Activated naive CD8-positive, alpha-beta T cell treated with anti-CD3 and anti-CD28 coated beads, Interleukin-2, amount 10 ng/mL, durations not matched to agents 7 days and 5 days (primary cell): ENCODE measurements at regions not wholly inside any gene's neighbourhood (a gene's known extent, or its start where the extent isn't known, plus 50 kb on each side); places are given as distances from the start of the nearest gene placed in this dataset.

Source experiments
- ATAC-seq: fragments of 150-1000 bp; cut with Tn5 transposase; one replicate; pipeline ENCODE4 v1.10.0; 2021; ENCODE audit warnings: low read depth, moderate library complexity
- POLR2A ChIA-PET: fragments of 350-600 bp; sonication (Branson Sonifier 250); formaldehyde crosslinking; loops from one replicate; lab custom pipeline; 2021; ENCODE audit warnings: antibody characterized with exemption; lab: Charles Lee
- DNase-seq: peaks from one replicate; pipeline ENCODE4 v3.0.0; 2021
- H3K27ac Mint-ChIP-seq: one replicate; pipeline ENCODE4 v1.8.0; 2022; ENCODE audit warnings: mild to moderate bottlenecking, mixed read lengths
- H3K27me3 Mint-ChIP-seq: one replicate; pipeline ENCODE4 v1.8.0; 2022; ENCODE audit warnings: mild to moderate bottlenecking, moderate library complexity, mixed read lengths
- H3K36me3 Mint-ChIP-seq: one replicate; pipeline ENCODE4 v1.8.0; 2021; ENCODE audit warnings: mild to moderate bottlenecking, mixed read lengths
- H3K4me1 Mint-ChIP-seq: one replicate; pipeline ENCODE4 v1.8.0; 2021; ENCODE audit warnings: mixed read lengths
- H3K4me3 Mint-ChIP-seq: one replicate; pipeline ENCODE4 v1.8.0; 2022; ENCODE audit warnings: mild to moderate bottlenecking, moderate library complexity, mixed read lengths
- H3K9me3 Mint-ChIP-seq: one replicate; pipeline ENCODE4 v1.8.0; 2021; ENCODE audit warnings: mixed read lengths

- Mint-ChIP-seq H3K36me3 (no peaks in the 10 kb centered on the region), H3K4me3 (no peak overlapping the region), H3K4me1 (no peaks in the 10 kb centered on the region), H3K9me3 (peaks cover 1% of the 10 kb centered on the region), H3K27me3 (no peaks in the 10 kb centered on the region), H3K27ac (no peak overlapping the region)
- POLR2A ChIA-PET = no interaction called here
- DNase-seq (no peak), ATAC-seq (no peak)
Measured at GRCh38 chr15:96559631-96560030, 229.1 kb downstream of the NR2F2 start.

- Mint-ChIP-seq H3K36me3 (no peaks in the 10 kb centered on the region), H3K4me3 (no peak overlapping the region), H3K4me1 (no peaks in the 10 kb centered on the region), H3K9me3 (peaks cover 1% of the 10 kb centered on the region), H3K27me3 (no peaks in the 10 kb centered on the region), H3K27ac (no peak overlapping the region)
- no peak for ATAC-seq
- no peak for DNase-seq
- POLR2A ChIA-PET = no interaction called here
Measured at GRCh38 chr15:96560246-96560895, 229.9 kb downstream of the NR2F2 start.

GRCh38 chr15:96561593-96561992 is 231.1 kb downstream of the NR2F2 start:
- ATAC-seq (no peak), DNase-seq (no peak)
- Mint-ChIP-seq H3K27ac (no peak overlapping the region), H3K9me3 (peaks cover 1% of the 10 kb centered on the region), H3K4me1 (no peaks in the 10 kb centered on the region), H3K4me3 (no peak overlapping the region), H3K27me3 (no peaks in the 10 kb centered on the region), H3K36me3 (no peaks in the 10 kb centered on the region)
- POLR2A ChIA-PET = no interaction called here

- no peak for ATAC-seq
- Mint-ChIP-seq H3K9me3 (no peaks in the 10 kb centered on the region), H3K4me1 (no peaks in the 10 kb centered on the region), H3K4me3 (no peak overlapping the region), H3K27ac (no peak overlapping the region), H3K27me3 (no peaks in the 10 kb centered on the region), H3K36me3 (no peaks in the 10 kb centered on the region)
- DNase-seq = no peak
- POLR2A ChIA-PET = no interaction called here
Measured at GRCh38 chr15:96564546-96564945, 234.0 kb downstream of the NR2F2 start.

GRCh38 chr15:96565266-96565665 is 234.8 kb downstream of the NR2F2 start:
- Mint-ChIP-seq H3K9me3 (no peaks in the 10 kb centered on the region), H3K27ac (no peak overlapping the region), H3K4me3 (no peak overlapping the region), H3K27me3 (no peaks in the 10 kb centered on the region), H3K36me3 (no peaks in the 10 kb centered on the region), H3K4me1 (no peaks in the 10 kb centered on the region)
- POLR2A ChIA-PET = no interaction called here
- no peak for ATAC-seq
- no peak for DNase-seq

- no peak for ATAC-seq
- Mint-ChIP-seq H3K4me3 (no peak overlapping the region), H3K4me1 (no peaks in the 10 kb centered on the region), H3K27ac (no peak overlapping the region), H3K9me3 (no peaks in the 10 kb centered on the region), H3K36me3 (no peaks in the 10 kb centered on the region), H3K27me3 (no peaks in the 10 kb centered on the region)
- POLR2A ChIA-PET = no interaction called here
- no peak for DNase-seq
Measured at GRCh38 chr15:96574782-96575181, 244.3 kb downstream of the NR2F2 start.

GRCh38 chr15:96576596-96576995 is 246.1 kb downstream of the NR2F2 start:
- no peak for ATAC-seq
- POLR2A ChIA-PET = no interaction called here
- H3K36me3 Mint-ChIP-seq = no peaks in the 10 kb centered on the region
- H3K4me3 Mint-ChIP-seq = no peak overlapping the region
- H3K27me3 Mint-ChIP-seq = no peaks in the 10 kb centered on the region
- H3K4me1 Mint-ChIP-seq = no peaks in the 10 kb centered on the region
- H3K9me3 Mint-ChIP-seq = no peaks in the 10 kb centered on the region
- no peak overlapping the region for H3K27ac Mint-ChIP-seq
- no peak for DNase-seq

GRCh38 chr15:96578393-96578792 is 247.9 kb downstream of the NR2F2 start:
- DNase-seq (no peak), ATAC-seq (no peak)
- POLR2A ChIA-PET = no interaction called here
- Mint-ChIP-seq H3K4me3 (no peak overlapping the region), H3K27ac (no peak overlapping the region), H3K9me3 (no peaks in the 10 kb centered on the region), H3K4me1 (no peaks in the 10 kb centered on the region), H3K36me3 (no peaks in the 10 kb centered on the region), H3K27me3 (no peaks in the 10 kb centered on the region)

- no peak for DNase-seq
- no peak overlapping the region for H3K27ac Mint-ChIP-seq
Measured at GRCh38 chr15:96581371-96581770, 250.9 kb downstream of the NR2F2 start.

GRCh38 chr15:96582473-96582872 is 252.0 kb downstream of the NR2F2 start:
- POLR2A ChIA-PET = no interaction called here
- no peak for DNase-seq
- Mint-ChIP-seq H3K4me3 (no peak overlapping the region), H3K27me3 (no peaks in the 10 kb centered on the region), H3K9me3 (no peaks in the 10 kb centered on the region), H3K27ac (no peak overlapping the region), H3K36me3 (no peaks in the 10 kb centered on the region), H3K4me1 (no peaks in the 10 kb centered on the region)
- no peak for ATAC-seq

More at GRCh38 chr15:96581371-96581770, 250.9 kb downstream of the NR2F2 start:
- H3K36me3 Mint-ChIP-seq = no peaks in the 10 kb centered on the region
- no peak overlapping the region for H3K4me3 Mint-ChIP-seq
- H3K27me3 Mint-ChIP-seq = no peaks in the 10 kb centered on the region
- H3K9me3 Mint-ChIP-seq = no peaks in the 10 kb centered on the region
- no peaks in the 10 kb centered on the region for H3K4me1 Mint-ChIP-seq
- ATAC-seq = no peak
- POLR2A ChIA-PET = no interaction called here

GRCh38 chr15:96583671-96584070 is 253.2 kb downstream of the NR2F2 start:
- H3K27me3 Mint-ChIP-seq = no peaks in the 10 kb centered on the region
- no peak for DNase-seq
- H3K27ac Mint-ChIP-seq = no peak overlapping the region
- POLR2A ChIA-PET = no interaction called here
- H3K4me1 Mint-ChIP-seq = no peaks in the 10 kb centered on the region
- ATAC-seq = no peak
- no peak overlapping the region for H3K4me3 Mint-ChIP-seq
- no peaks in the 10 kb centered on the region for H3K9me3 Mint-ChIP-seq
- H3K36me3 Mint-ChIP-seq = no peaks in the 10 kb centered on the region

- H3K27ac Mint-ChIP-seq = no peak overlapping the region
Measured at GRCh38 chr15:96585484-96586386, 255.2 kb downstream of the NR2F2 start.

GRCh38 chr15:96586901-96587300 is 256.4 kb downstream of the NR2F2 start:
- no peaks in the 10 kb centered on the region for H3K4me1 Mint-ChIP-seq

More at GRCh38 chr15:96585484-96586386, 255.2 kb downstream of the NR2F2 start:
- H3K4me1 Mint-ChIP-seq = no peaks in the 10 kb centered on the region
- no peaks in the 10 kb centered on the region for H3K36me3 Mint-ChIP-seq
- POLR2A ChIA-PET = no interaction called here
- no peaks in the 10 kb centered on the region for H3K27me3 Mint-ChIP-seq
- no peaks in the 10 kb centered on the region for H3K9me3 Mint-ChIP-seq
- no peak for DNase-seq
- no peak for ATAC-seq
- no peak overlapping the region for H3K4me3 Mint-ChIP-seq

GRCh38 chr15:96589864-96590263 is 259.4 kb downstream of the NR2F2 start:
- POLR2A ChIA-PET = no interaction called here
- Mint-ChIP-seq H3K27ac (no peak overlapping the region), H3K9me3 (no peaks in the 10 kb centered on the region), H3K27me3 (no peaks in the 10 kb centered on the region), H3K36me3 (no peaks in the 10 kb centered on the region), H3K4me3 (no peak overlapping the region), H3K4me1 (no peaks in the 10 kb centered on the region)
- ATAC-seq (no peak), DNase-seq (no peak)

More at GRCh38 chr15:96586901-96587300, 256.4 kb downstream of the NR2F2 start:
- Mint-ChIP-seq H3K36me3 (no peaks in the 10 kb centered on the region), H3K27me3 (no peaks in the 10 kb centered on the region), H3K27ac (no peak overlapping the region), H3K4me3 (no peak overlapping the region), H3K9me3 (no peaks in the 10 kb centered on the region)
- no peak for DNase-seq
- POLR2A ChIA-PET = no interaction called here
- ATAC-seq = no peak
